Hepatocyte (in vitro differentiated cells): ENCODE measurements at regions not wholly inside any gene's neighbourhood (a gene's known extent, or its start where the extent isn't known, plus 50 kb on each side); places are given as distances from the start of the nearest gene placed in this dataset.
"Not testable (repeated sequence)": the region's sequence is repeated elsewhere in the genome, so short reads cannot be mapped to it uniquely, and the experiment has no call there.

Experiments used
- DNase-seq: peaks from one replicate; pipeline ENCODE4 v3.0.0-alpha.2; 2016; ENCODE audit warnings: low spot score
- H2AFZ ChIP-seq: fragments of 200-600 bp; sonication (generic); 2 replicates; pipeline ENCODE4 v1.6.0; 2016; ENCODE audit warnings: antibody characterized with exemption, mild to moderate bottlenecking
- H3K27ac ChIP-seq: fragments of 200-600 bp; sonication (generic); 2 replicates; pipeline ENCODE4 v1.5.1; 2016; ENCODE audit warnings: mild to moderate bottlenecking
- H3K27me3 ChIP-seq: fragments of 200-600 bp; sonication (generic); 2 replicates; pipeline ENCODE4 v1.6.1; 2016
- H3K36me3 ChIP-seq: fragments of 200-600 bp; sonication (generic); replicated peaks from 2 replicates; pipeline ENCODE4 v1.5.1; 2016; ENCODE audit warnings: low read depth; ENCODE audit not compliant: insufficient read depth
- H3K4me1 ChIP-seq: fragments of 200-600 bp; sonication (generic); 2 replicates; pipeline ENCODE4 v1.5.1; 2016; ENCODE audit warnings: mild to moderate bottlenecking, moderate library complexity; ENCODE audit not compliant: insufficient read depth
- H3K4me2 ChIP-seq: fragments of 200-600 bp; sonication (generic); 2 replicates; pipeline ENCODE4 v1.6.0; 2016
- H3K4me3 ChIP-seq: fragments of 200-600 bp; sonication (generic); 2 replicates; pipeline ENCODE4 v1.5.1; 2016; ENCODE audit warnings: mild to moderate bottlenecking
- H3K79me2 ChIP-seq: fragments of 200-600 bp; sonication (generic); 2 replicates; pipeline ENCODE4 v1.6.0; 2017; ENCODE audit warnings: mild to moderate bottlenecking
- H3K9me2 ChIP-seq: fragments of 200-600 bp; sonication (generic); replicated peaks from 2 replicates; pipeline ENCODE4 v1.6.0; 2017; ENCODE audit warnings: mild to moderate bottlenecking; ENCODE audit not compliant: insufficient read depth
- H3K9me3 ChIP-seq: fragments of 200-600 bp; sonication (generic); 2 replicates; pipeline ENCODE4 v1.5.1; 2016; ENCODE audit warnings: low read depth, mild to moderate bottlenecking
- H4K20me1 ChIP-seq: fragments of 200-600 bp; sonication (generic); 2 replicates; pipeline ENCODE4 v1.6.0; 2016; ENCODE audit warnings: mild to moderate bottlenecking; ENCODE audit not compliant: insufficient read depth, poor library complexity, severe bottlenecking
- EZH2 ChIP-seq: fragments of 200-600 bp; sonication (generic); IDR thresholded peaks from 2 replicates; pipeline ENCODE4 v1.6.1; 2016; ENCODE audit warnings: antibody characterized with exemption, mild to moderate bottlenecking, borderline replicate concordance
- EZH2phosphoT487 ChIP-seq: fragments of 200-600 bp; sonication (generic); IDR thresholded peaks from one replicate; pipeline ENCODE4 v1.6.1; 2018; ENCODE audit warnings: antibody characterized with exemption, mild to moderate bottlenecking, low read depth, moderate library complexity; ENCODE audit not compliant: unreplicated experiment, severe bottlenecking
- WGBS: methylation state at CpG from one replicate; pipeline ENCODE4 v1.1.6; 2016; ENCODE audit warnings: low lambda C conversion rate; ENCODE audit errors: missing lambda C conversion rate; 5-methylcytosine and 5-hydroxymethylcytosine counted together
- TF ChIP-seq, protein P1 (sequence below): fragments of 200-600 bp; sonication (generic); IDR thresholded peaks from 2 replicates; pipeline ENCODE4 v1.5.1; 2016; ENCODE audit warnings: antibody characterized with exemption, mild to moderate bottlenecking; ENCODE audit not compliant: poor library complexity

DNA sequence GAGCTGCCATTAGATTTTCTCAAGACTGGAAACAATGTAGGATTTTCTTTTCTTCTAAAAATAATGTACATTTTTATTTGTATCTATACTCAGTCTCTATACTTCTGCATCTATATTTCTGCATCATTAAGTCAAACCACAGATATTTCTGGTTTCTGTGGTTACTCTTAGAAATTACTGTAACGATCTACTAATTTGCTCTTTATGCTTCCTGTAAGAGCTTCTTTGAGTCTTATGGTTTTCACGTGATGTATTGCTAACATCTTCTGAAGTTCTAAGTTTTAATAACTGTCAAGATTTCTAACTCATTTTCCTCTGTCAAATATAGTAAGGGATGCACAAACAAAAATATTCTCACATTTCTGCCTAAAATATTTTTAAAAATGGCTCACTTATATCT lies 1144.5 kb downstream of the HACE1 start:
- 94% methylated on average over 2 of the region's 2 CpGs for WGBS
- DNase-seq = no peak

DNA sequence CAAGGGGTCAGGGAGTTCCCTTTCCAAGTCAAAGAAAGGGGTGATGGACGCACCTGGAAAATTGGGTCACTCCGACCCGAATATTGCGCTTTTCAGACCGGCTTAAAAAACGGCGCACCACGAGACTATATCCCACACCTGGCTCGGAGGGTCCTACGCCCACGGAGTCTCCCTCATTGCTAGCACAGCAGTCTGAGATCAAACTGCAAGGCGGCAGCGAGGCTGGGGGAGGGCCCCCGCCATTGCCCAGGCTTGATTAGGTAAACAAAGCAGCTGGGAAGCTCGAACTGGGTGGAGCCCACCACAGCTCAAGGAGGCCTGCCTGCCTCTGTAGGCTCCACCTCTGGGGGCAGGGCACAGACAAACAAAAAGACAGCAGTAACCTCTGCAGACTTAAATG lies 1150.5 kb downstream of the HACE1 start:
- not testable (repeated sequence) for H4K20me1 ChIP-seq, H3K36me3 ChIP-seq, H3K4me3 ChIP-seq, H3K79me2 ChIP-seq, H3K9me2 ChIP-seq, H3K4me1 ChIP-seq, DNase-seq, H2AFZ ChIP-seq, H3K27ac ChIP-seq, H3K9me3 ChIP-seq, H3K4me2 ChIP-seq, H3K27me3 ChIP-seq
- 90% methylated on average over 13 of the region's 15 CpGs for WGBS

More for the DNA sequence above, 1144.5 kb downstream of the HACE1 start:
- H4K20me1 ChIP-seq = no peaks in the 10 kb centered on the region
- TF ChIP-seq, protein P1, sequence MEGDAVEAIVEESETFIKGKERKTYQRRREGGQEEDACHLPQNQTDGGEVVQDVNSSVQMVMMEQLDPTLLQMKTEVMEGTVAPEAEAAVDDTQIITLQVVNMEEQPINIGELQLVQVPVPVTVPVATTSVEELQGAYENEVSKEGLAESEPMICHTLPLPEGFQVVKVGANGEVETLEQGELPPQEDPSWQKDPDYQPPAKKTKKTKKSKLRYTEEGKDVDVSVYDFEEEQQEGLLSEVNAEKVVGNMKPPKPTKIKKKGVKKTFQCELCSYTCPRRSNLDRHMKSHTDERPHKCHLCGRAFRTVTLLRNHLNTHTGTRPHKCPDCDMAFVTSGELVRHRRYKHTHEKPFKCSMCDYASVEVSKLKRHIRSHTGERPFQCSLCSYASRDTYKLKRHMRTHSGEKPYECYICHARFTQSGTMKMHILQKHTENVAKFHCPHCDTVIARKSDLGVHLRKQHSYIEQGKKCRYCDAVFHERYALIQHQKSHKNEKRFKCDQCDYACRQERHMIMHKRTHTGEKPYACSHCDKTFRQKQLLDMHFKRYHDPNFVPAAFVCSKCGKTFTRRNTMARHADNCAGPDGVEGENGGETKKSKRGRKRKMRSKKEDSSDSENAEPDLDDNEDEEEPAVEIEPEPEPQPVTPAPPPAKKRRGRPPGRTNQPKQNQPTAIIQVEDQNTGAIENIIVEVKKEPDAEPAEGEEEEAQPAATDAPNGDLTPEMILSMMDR = no peak
- TF ChIP-seq EZH2 = no peak
- no peak for TF ChIP-seq EZH2phosphoT487
- H3K27me3 ChIP-seq = no peaks in the 10 kb centered on the region
- no peaks in the 10 kb centered on the region for H3K79me2 ChIP-seq
- H3K4me1 ChIP-seq = no peaks in the 10 kb centered on the region
- H3K9me2 ChIP-seq = no peaks in the 10 kb centered on the region
- no peak overlapping the region for H3K27ac ChIP-seq
- no peak overlapping the region for H3K4me3 ChIP-seq
- no peaks in the 10 kb centered on the region for H3K36me3 ChIP-seq
- H3K4me2 ChIP-seq = no peak overlapping the region
- H3K9me3 ChIP-seq = no peaks in the 10 kb centered on the region
- no peak overlapping the region for H2AFZ ChIP-seq

DNA sequence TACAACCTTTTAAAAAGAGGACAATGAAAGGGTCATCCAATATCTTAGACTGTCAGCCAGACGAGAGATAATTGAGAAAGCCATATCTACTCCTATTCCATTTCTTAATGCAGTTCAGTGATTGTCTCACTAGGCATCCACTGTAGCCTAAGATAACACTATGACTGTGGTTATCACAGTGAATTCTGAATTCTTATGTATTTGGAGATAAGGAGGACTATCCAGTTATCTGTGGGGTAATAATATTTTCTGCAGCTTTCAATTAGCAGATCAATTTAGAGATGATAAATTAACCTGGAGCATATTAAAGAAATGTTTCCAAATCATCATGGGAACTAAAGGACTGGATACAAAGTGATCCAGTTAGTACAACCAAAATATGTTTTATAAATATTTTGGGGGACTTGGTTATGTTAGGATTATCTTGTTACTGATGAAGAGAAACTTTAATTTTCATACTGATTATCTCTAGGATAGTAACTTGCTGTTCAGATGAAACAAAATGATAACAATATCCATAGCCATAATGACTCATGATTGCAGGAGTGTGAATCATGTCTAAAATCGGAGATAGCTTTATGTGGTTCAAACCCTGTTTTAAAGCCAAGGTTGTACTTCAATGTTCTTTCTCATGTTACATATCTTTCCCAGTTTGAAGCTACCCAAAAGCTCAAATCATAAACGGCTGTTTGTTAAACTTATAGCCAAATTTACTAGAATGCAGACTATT lies 1152.0 kb downstream of the HACE1 start:
- no peaks in the 10 kb centered on the region for H4K20me1 ChIP-seq
- H3K27ac ChIP-seq = no peak overlapping the region
- H3K4me1 ChIP-seq = no peaks in the 10 kb centered on the region
- no peaks in the 10 kb centered on the region for H3K27me3 ChIP-seq
- no peaks in the 10 kb centered on the region for H3K36me3 ChIP-seq
- TF ChIP-seq, protein P1 = no peak
- no peak for TF ChIP-seq EZH2phosphoT487
- no peak for TF ChIP-seq EZH2
- no peak for DNase-seq
- WGBS = 67% methylated on average over 3 of the region's 3 CpGs
- H3K4me2 ChIP-seq = no peak overlapping the region
- H3K9me3 ChIP-seq = no peaks in the 10 kb centered on the region
- no peak overlapping the region for H2AFZ ChIP-seq
- no peak overlapping the region for H3K4me3 ChIP-seq
- H3K79me2 ChIP-seq = no peaks in the 10 kb centered on the region
- H3K9me2 ChIP-seq = no peaks in the 10 kb centered on the region

DNA sequence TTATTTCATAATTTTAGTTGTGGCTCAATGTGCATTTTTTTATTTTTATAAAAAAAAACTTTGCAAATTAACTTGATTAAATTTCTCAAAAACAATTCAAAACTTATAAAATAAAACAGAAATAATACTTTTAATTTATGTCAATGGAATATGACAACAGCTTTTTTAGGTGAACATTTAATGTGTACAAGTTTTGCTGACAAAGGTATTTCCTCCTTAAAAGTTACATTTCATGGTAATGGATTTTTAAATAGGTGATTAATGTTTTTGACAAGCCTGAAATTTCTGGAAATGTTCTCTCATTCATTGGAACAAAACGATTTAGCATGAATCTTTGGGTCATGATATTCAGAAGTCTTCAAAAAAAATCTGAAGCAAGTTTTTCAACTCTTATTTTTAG lies 1160.0 kb downstream of the HACE1 start:
- no peak overlapping the region for H3K4me2 ChIP-seq
- H3K36me3 ChIP-seq = no peaks in the 10 kb centered on the region
- H3K79me2 ChIP-seq = no peaks in the 10 kb centered on the region
- no peak overlapping the region for H3K4me3 ChIP-seq
- no peak for DNase-seq
- H3K27me3 ChIP-seq = no peaks in the 10 kb centered on the region
- no peak for TF ChIP-seq EZH2phosphoT487
- TF ChIP-seq EZH2 = no peak
- TF ChIP-seq, protein P1 = no peak
- H3K4me1 ChIP-seq = no peaks in the 10 kb centered on the region
- H2AFZ ChIP-seq = no peak overlapping the region
- no peaks in the 10 kb centered on the region for H4K20me1 ChIP-seq
- no peaks in the 10 kb centered on the region for H3K9me3 ChIP-seq
- H3K9me2 ChIP-seq = no peaks in the 10 kb centered on the region
- 48% methylated on average over 1 of the region's 1 CpG for WGBS
- no peak overlapping the region for H3K27ac ChIP-seq
